ENCODE measurements at regions not wholly inside any gene's neighbourhood (a gene's known extent, or its start where the extent isn't known, plus 50 kb on each side); places are given as distances from the start of the nearest gene placed in this dataset.

- TF ChIP-seq POLR2A (IDR thresholded peaks at IDR 0.05) (no peak), CTCF (IDR thresholded peaks at IDR 0.05) (no peak)
Measured at GRCh38 chr1:228810878-228811711, 75.8 kb downstream of the RHOU start.

All from right lobe of liver (tissue), 4 donors.